ENCODE measurements at regions not wholly inside any gene's neighbourhood (a gene's known extent, or its start where the extent isn't known, plus 50 kb on each side); places are given as distances from the start of the nearest gene placed in this dataset.

GRCh38 chrX:39472161-39472560 is 625.6 kb downstream of the BCOR start (continued):
- TF ChIP-seq ARID2 (IDR thresholded peaks at IDR 0.05) (no peak), ZNF518B (CRISPR knock-in tag; IDR thresholded peaks at IDR 0.05) (no peak), MECOM (CRISPR knock-in tag; IDR thresholded peaks at IDR 0.05) (peak; percentile 74; the same call in 1 of the 2 replicates), CSDE1 (IDR thresholded peaks at IDR 0.05) (no peak), ZNF668 (CRISPR knock-in tag; IDR thresholded peaks at IDR 0.05) (no peak), MYBL2 (IDR thresholded peaks at IDR 0.05; ENCODE audit: low read depth) (no peak), MYBL2 (CRISPR knock-in tag; IDR thresholded peaks at IDR 0.05; ENCODE audit: borderline replicate concordance) (no peak), ARID1B (IDR thresholded peaks at IDR 0.05) (0 out of 2 replicates have a peak, but pooled peaks have one; percentile 31), TAF1 (IDR thresholded peaks at IDR 0.05; ENCODE audit: control insufficient read depth, extremely low read depth, insufficient read depth, low read length, severe bottlenecking) (no peak), TCF7L2 (IDR thresholded peaks at IDR 0.05; ENCODE audit: low read depth, low read length) (no peak), ZNF707 (CRISPR knock-in tag; conservative IDR thresholded peaks at IDR 0.05) (no peak), ZNF24 (IDR thresholded peaks at IDR 0.05) (no peak), YY1 (IDR thresholded peaks at IDR 0.05; ENCODE audit: borderline replicate concordance in 1 of 3, control insufficient read depth in 1 of 3, extremely low read depth in 1 of 3, insufficient read depth in 3 of 3, insufficient read length in 1 of 3, insufficient replicate concordance in 2 of 3, low read depth in 1 of 3, low read length in 2 of 3) (peak in 1 of 3 experiments; percentile 62), CBFA2T2 (conservative IDR thresholded peaks at IDR 0.05) (peak; percentile 55), KDM1A (IDR thresholded peaks at IDR 0.05) (0 out of 4 replicates have a peak, but pooled peaks of 1 of the 2 experiments have one; percentile 19), RB1 (IDR thresholded peaks at IDR 0.05; ENCODE audit: low read depth) (no peak), HNRNPH1 (optimal IDR thresholded peaks at IDR 0.05; ENCODE audit: low read depth, low read length) (no peak), ZNF12 (CRISPR knock-in tag; IDR thresholded peaks at IDR 0.05) (no peak), POU5F1 (IDR thresholded peaks at IDR 0.05; ENCODE audit: borderline replicate concordance, low read depth, low read length, partially characterized antibody) (no peak), ZNF507 (tag; conservative IDR thresholded peaks at IDR 0.05) (no peak), TARDBP (IDR thresholded peaks at IDR 0.05) (no peak), SREBF2 (CRISPR knock-in tag; IDR thresholded peaks at IDR 0.05) (no peak), SP1 (CRISPR knock-in tag; IDR thresholded peaks at IDR 0.05) (no peak), RBFOX2 (IDR thresholded peaks at IDR 0.05; ENCODE audit: low read depth, low read length) (no peak), YBX1 (IDR thresholded peaks at IDR 0.05) (no peak), MITF (IDR thresholded peaks at IDR 0.05) (no peak), CTBP1 (IDR thresholded peaks at IDR 0.05; ENCODE audit: borderline replicate concordance) (0 out of 2 replicates have a peak, but pooled peaks have one; percentile 16), NCOR1 (IDR thresholded peaks at IDR 0.05) (peak; percentile 32; the same call in 1 of the 2 replicates), NR3C1 (CRISPR knock-in tag; IDR thresholded peaks at IDR 0.05) (no peak)
